ENCODE measurements at regions not wholly inside any gene's neighbourhood (a gene's known extent, or its start where the extent isn't known, plus 50 kb on each side); places are given as distances from the start of the nearest gene placed in this dataset.

DNA sequence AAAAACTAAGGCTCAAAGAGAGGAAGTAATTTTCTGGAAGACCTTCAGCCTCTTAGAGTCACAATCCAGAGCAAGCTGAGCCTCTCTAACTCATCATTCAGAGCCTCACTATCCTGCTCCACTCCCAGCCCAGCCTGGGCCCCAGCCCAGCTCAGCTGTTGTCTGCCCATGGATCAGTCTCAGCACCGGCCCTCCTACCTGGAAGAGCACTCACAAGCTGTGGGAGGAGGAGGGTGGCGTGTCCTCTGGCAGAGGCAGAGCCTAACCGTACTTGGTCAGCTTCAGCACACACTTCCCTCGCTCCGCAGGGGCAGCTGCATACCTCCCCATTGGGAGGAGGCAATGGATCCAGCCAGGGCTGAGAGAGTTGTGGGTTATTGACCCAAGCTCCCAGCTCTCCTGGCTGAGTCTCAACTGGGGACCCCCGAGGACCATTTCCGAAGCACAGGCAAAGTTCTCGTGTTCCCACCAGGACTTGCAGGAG is 66.7 kb upstream of the GPR26 start:
- H3K79me2 ChIP-seq (ENCODE audit: control insufficient read depth, insufficient read depth, low read length), result no peaks in the 10 kb centered on the region
- H3K4me2 ChIP-seq (ENCODE audit: control insufficient read depth, extremely low read depth, insufficient read depth, low read depth, low read length), result no peak overlapping the region
- H3K9me3 ChIP-seq (ENCODE audit: control insufficient read depth, low read depth, low read length), result no peaks in the 10 kb centered on the region
- no peaks in the 10 kb centered on the region for H3K27me3 ChIP-seq (ENCODE audit: control insufficient read depth, extremely low read depth, insufficient read depth, low read length)
- no peak overlapping the region for H3K9ac ChIP-seq (ENCODE audit: control insufficient read depth, extremely low read depth, insufficient read depth, low read length)
- no peaks in the 10 kb centered on the region for H3K4me1 ChIP-seq (ENCODE audit: control insufficient read depth, extremely low read depth, insufficient read depth, low read length)
- no peak overlapping the region for H3K27ac ChIP-seq (ENCODE audit: control insufficient read depth, insufficient read depth, low read length)
- no peak overlapping the region for H3K4me3 ChIP-seq (ENCODE audit: control insufficient read depth in 2 of 3, extremely low read depth in 1 of 3, insufficient read depth in 2 of 3, low read depth in 1 of 3, low read length in 3 of 3)
- no peaks in the 10 kb centered on the region for H4K20me1 ChIP-seq (ENCODE audit: control insufficient read depth, extremely low read depth, insufficient read depth, low read length)
- dilution Hi-C loops (cut with MboI; ENCODE audit: extremely low pct_ligation_motif_present, low sequenced_read_pairs), result no loop called here
- H2AFZ ChIP-seq (ENCODE audit: control insufficient read depth, low read length), result no peak overlapping the region
- DNase-seq (ENCODE audit: low read depth, low spot score) (no peak), FAIRE-seq (no peak)
- H3K36me3 ChIP-seq (ENCODE audit: control insufficient read depth in 2 of 2, extremely low read depth in 1 of 2, insufficient read depth in 2 of 2, low read length in 2 of 2), result no peaks in the 10 kb centered on the region
- TF ChIP-seq, protein P1, sequence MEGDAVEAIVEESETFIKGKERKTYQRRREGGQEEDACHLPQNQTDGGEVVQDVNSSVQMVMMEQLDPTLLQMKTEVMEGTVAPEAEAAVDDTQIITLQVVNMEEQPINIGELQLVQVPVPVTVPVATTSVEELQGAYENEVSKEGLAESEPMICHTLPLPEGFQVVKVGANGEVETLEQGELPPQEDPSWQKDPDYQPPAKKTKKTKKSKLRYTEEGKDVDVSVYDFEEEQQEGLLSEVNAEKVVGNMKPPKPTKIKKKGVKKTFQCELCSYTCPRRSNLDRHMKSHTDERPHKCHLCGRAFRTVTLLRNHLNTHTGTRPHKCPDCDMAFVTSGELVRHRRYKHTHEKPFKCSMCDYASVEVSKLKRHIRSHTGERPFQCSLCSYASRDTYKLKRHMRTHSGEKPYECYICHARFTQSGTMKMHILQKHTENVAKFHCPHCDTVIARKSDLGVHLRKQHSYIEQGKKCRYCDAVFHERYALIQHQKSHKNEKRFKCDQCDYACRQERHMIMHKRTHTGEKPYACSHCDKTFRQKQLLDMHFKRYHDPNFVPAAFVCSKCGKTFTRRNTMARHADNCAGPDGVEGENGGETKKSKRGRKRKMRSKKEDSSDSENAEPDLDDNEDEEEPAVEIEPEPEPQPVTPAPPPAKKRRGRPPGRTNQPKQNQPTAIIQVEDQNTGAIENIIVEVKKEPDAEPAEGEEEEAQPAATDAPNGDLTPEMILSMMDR (optimal IDR thresholded peaks at IDR 0.05 in 1 of 3, IDR thresholded peaks at IDR 0.05 in 1 of 3, conservative IDR thresholded peaks at IDR 0.05 in 1 of 3; ENCODE audit: extremely low read depth in 1 of 3, insufficient read depth in 2 of 3, low read length in 3 of 3), result no peak
- TF ChIP-seq EZH2 (IDR thresholded peaks at IDR 0.05; ENCODE audit: low read length), result no peak
- no peaks in the 10 kb centered on the region for H3K9me1 ChIP-seq (ENCODE audit: control insufficient read depth, extremely low read depth, insufficient read depth, low read length)

DNA sequence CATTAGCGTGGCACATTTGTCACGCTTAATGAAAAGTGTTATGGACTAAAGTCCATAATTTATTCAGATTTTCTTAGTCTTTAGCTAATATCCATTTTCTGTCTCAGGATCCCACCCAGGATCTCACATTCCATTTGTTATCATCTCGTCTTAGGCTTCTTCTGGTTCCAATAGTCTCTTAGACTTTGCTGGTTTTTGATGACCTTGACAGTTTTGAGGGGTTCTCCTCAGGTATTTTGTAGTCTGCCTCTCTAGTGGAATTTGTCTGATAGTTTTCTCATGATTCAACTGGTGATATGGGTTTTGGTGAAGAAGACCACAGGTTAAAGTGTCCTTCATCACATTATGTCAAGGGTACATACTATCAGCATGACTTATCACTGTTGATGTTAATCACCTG is 66.0 kb upstream of the GPR26 start:
- H3K9me3 ChIP-seq (ENCODE audit: control insufficient read depth, low read depth, low read length), result no peaks in the 10 kb centered on the region
- no peak overlapping the region for H3K4me2 ChIP-seq (ENCODE audit: control insufficient read depth, extremely low read depth, insufficient read depth, low read depth, low read length)
- no peak for TF ChIP-seq EZH2 (IDR thresholded peaks at IDR 0.05; ENCODE audit: low read length)
- TF ChIP-seq, protein P1 (optimal IDR thresholded peaks at IDR 0.05 in 1 of 3, IDR thresholded peaks at IDR 0.05 in 1 of 3, conservative IDR thresholded peaks at IDR 0.05 in 1 of 3; ENCODE audit: extremely low read depth in 1 of 3, insufficient read depth in 2 of 3, low read length in 3 of 3), result no peak
- FAIRE-seq (no peak), DNase-seq (ENCODE audit: low read depth, low spot score) (no peak)
- H3K36me3 ChIP-seq (ENCODE audit: control insufficient read depth in 2 of 2, extremely low read depth in 1 of 2, insufficient read depth in 2 of 2, low read length in 2 of 2), result no peaks in the 10 kb centered on the region
- no peaks in the 10 kb centered on the region for H3K4me1 ChIP-seq (ENCODE audit: control insufficient read depth, extremely low read depth, insufficient read depth, low read length)
- no peak overlapping the region for H3K9ac ChIP-seq (ENCODE audit: control insufficient read depth, extremely low read depth, insufficient read depth, low read length)
- H3K4me3 ChIP-seq (ENCODE audit: control insufficient read depth in 2 of 3, extremely low read depth in 1 of 3, insufficient read depth in 2 of 3, low read depth in 1 of 3, low read length in 3 of 3), result no peak overlapping the region
- H3K79me2 ChIP-seq (ENCODE audit: control insufficient read depth, insufficient read depth, low read length), result no peaks in the 10 kb centered on the region
- no peaks in the 10 kb centered on the region for H3K9me1 ChIP-seq (ENCODE audit: control insufficient read depth, extremely low read depth, insufficient read depth, low read length)
- no peak overlapping the region for H2AFZ ChIP-seq (ENCODE audit: control insufficient read depth, low read length)
- H3K27me3 ChIP-seq (ENCODE audit: control insufficient read depth, extremely low read depth, insufficient read depth, low read length), result no peaks in the 10 kb centered on the region
- no peak overlapping the region for H3K27ac ChIP-seq (ENCODE audit: control insufficient read depth, insufficient read depth, low read length)
- no peaks in the 10 kb centered on the region for H4K20me1 ChIP-seq (ENCODE audit: control insufficient read depth, extremely low read depth, insufficient read depth, low read length)
- dilution Hi-C loops (cut with MboI; ENCODE audit: extremely low pct_ligation_motif_present, low sequenced_read_pairs), result no loop called here
